IMR-90 (cell line): ENCODE measurements at regions not wholly inside any gene's neighbourhood (a gene's known extent, or its start where the extent isn't known, plus 50 kb on each side); places are given as distances from the start of the nearest gene placed in this dataset.

Experiments
- ATAC-seq: fragments of 200-7000 bp; cut with Tn5 transposase; 2 replicates; pipeline ENCODE4 v1.9.1; 2020; ENCODE audit warnings: low read depth, mild to moderate bottlenecking, moderate library complexity
- BruUV-seq: library from RNA; stranded (reverse); fragments of 400-500 nt; replicated peaks from 2 replicates; lab custom pipeline; 2021; lab: Mats Ljungman, UMichigan
- CTCF ChIA-PET: fragments of 300-600 bp; formaldehyde crosslinking; extraction: SDS; loops from one replicate; lab custom pipeline; 2021; ENCODE audit warnings: antibody characterized with exemption; lab: Yijun Ruan, JAX
- POLR2A ChIA-PET: fragments of 300-600 bp; sonication (Branson Sonifier 250); formaldehyde crosslinking; loops from one replicate; lab custom pipeline; 2022; ENCODE audit warnings: antibody characterized with exemption; ENCODE audit not compliant: unreplicated experiment; lab: Charles Lee
- DNase-seq: peaks from one replicate; pipeline ENCODE4 v3.0.0; 2013
- H2AFZ ChIP-seq: replicated peaks from 2 replicates; pipeline ENCODE3; 2013; ENCODE audit warnings: low read length, mild to moderate bottlenecking; ENCODE audit not compliant: poor library complexity
- H2AK5ac ChIP-seq: 2 replicates; pipeline ENCODE4 v1.6.1; 2013; ENCODE audit warnings: low read depth, low read length, inconsistent platforms
- H2AK9ac ChIP-seq: replicated peaks from 2 replicates; pipeline ENCODE3; 2013; ENCODE audit warnings: mild to moderate bottlenecking, low read depth, low read length, moderate library complexity; ENCODE audit not compliant: poor library complexity
- H2BK120ac ChIP-seq: 2 replicates; pipeline ENCODE4 v1.6.1; 2013; ENCODE audit warnings: low read depth, low read length, inconsistent platforms
- H2BK15ac ChIP-seq: 3 replicates; pipeline ENCODE4 v1.6.1; 2013; ENCODE audit warnings: low read depth, low read length, inconsistent platforms
- H2BK20ac ChIP-seq: 2 replicates; pipeline ENCODE4 v1.6.1; 2013; ENCODE audit warnings: low read depth, mild to moderate bottlenecking, inconsistent platforms, low read length, moderate library complexity
- H2BK5ac ChIP-seq: 2 replicates; pipeline ENCODE4 v1.6.1; 2013; ENCODE audit warnings: mild to moderate bottlenecking, low read depth, low read length, inconsistent platforms; ENCODE audit not compliant: poor library complexity, severe bottlenecking
- H3K14ac ChIP-seq: replicated peaks from 2 replicates; pipeline ENCODE4 v1.6.1; 2013; ENCODE audit warnings: low read depth, low read length, inconsistent platforms
- H3K18ac ChIP-seq: 2 replicates; pipeline ENCODE4 v1.6.1; 2013; ENCODE audit warnings: low read depth, low read length, control low read depth
- H3K23ac ChIP-seq: 2 replicates; pipeline ENCODE4 v1.6.1; 2013; ENCODE audit warnings: low read depth, low read length, inconsistent platforms
- H3K27ac ChIP-seq: 2 replicates; pipeline ENCODE4 v1.5.1; 2013; ENCODE audit warnings: mild to moderate bottlenecking, control low read depth, low read length; ENCODE audit not compliant: insufficient read depth
- H3K27me3 ChIP-seq: 2 replicates; pipeline ENCODE4 v1.6.1; 2013; ENCODE audit warnings: low read length; ENCODE audit not compliant: control insufficient read depth, insufficient read depth
- H3K36me3 ChIP-seq: 2 replicates; pipeline ENCODE4 v1.6.1; 2013; ENCODE audit warnings: low read length, mixed read lengths; ENCODE audit not compliant: control insufficient read depth, insufficient read depth
- H3K4ac ChIP-seq: 2 replicates; pipeline ENCODE4 v1.6.1; 2013; ENCODE audit warnings: low read depth, low read length, inconsistent platforms
- H3K4me1 ChIP-seq: 2 replicates; pipeline ENCODE4 v1.6.1; 2013; ENCODE audit warnings: low read length, mixed read lengths; ENCODE audit not compliant: control insufficient read depth, insufficient read depth
- H3K4me2 ChIP-seq: 2 replicates; pipeline ENCODE4 v1.6.1; 2013; ENCODE audit warnings: low read depth, mild to moderate bottlenecking, control low read depth, low read length, moderate library complexity
- H3K4me3 ChIP-seq: 2 replicates; pipeline ENCODE4 v1.5.1; 2013; ENCODE audit warnings: low read depth, mild to moderate bottlenecking, control low read depth, low read length, moderate library complexity; ENCODE audit not compliant: insufficient read depth
- H3K56ac ChIP-seq: 2 replicates; pipeline ENCODE4 v1.6.1; 2013; ENCODE audit warnings: low read length, inconsistent platforms; ENCODE audit not compliant: insufficient read depth; ENCODE audit errors: extremely low read depth
- H3K79me1 ChIP-seq, 2 experiments: 2 replicates each; pipeline ENCODE4 v1.6.1; 2013; ENCODE audit warnings: low read length in 2 of 2, inconsistent platforms in 1 of 2, low read depth in 1 of 2
- H3K9ac ChIP-seq: 2 replicates; pipeline ENCODE4 v1.6.1; 2013; ENCODE audit warnings: low read depth, low read length, control low read depth
- H3K9me1 ChIP-seq: 2 replicates; pipeline ENCODE4 v1.6.1; 2013; ENCODE audit warnings: low read length, inconsistent platforms; ENCODE audit not compliant: insufficient read depth
- H3K9me3 ChIP-seq: 2 replicates; pipeline ENCODE4 v1.6.1; 2013; ENCODE audit warnings: low read length; ENCODE audit not compliant: control insufficient read depth, insufficient read depth
- H4K20me1 ChIP-seq: 2 replicates; pipeline ENCODE4 v1.6.1; 2013; ENCODE audit warnings: low read length, inconsistent platforms; ENCODE audit not compliant: insufficient read depth
- H4K5ac ChIP-seq: 2 replicates; pipeline ENCODE4 v1.6.1; 2013; ENCODE audit warnings: mild to moderate bottlenecking, low read depth, low read length, control low read depth
- H4K8ac ChIP-seq, 2 experiments: 2 replicates each; pipeline ENCODE4 v1.6.1; 2013; ENCODE audit warnings: low read depth in 2 of 2, low read length in 2 of 2, control low read depth in 1 of 2, inconsistent platforms in 1 of 2
- H4K91ac ChIP-seq: 2 replicates; pipeline ENCODE4 v1.6.1; 2013; ENCODE audit warnings: low read depth, low read length, inconsistent platforms; ENCODE audit not compliant: insufficient read depth
- SMC3 ChIP-seq: fragments of 150-350 bp; IDR thresholded peaks from 2 replicates; pipeline ENCODE4 v1.6.1; 2016; ENCODE audit warnings: low read depth, mild to moderate bottlenecking, antibody characterized with exemption, low read length, moderate library complexity
- WGBS, 2 experiments: methylation state at CpG; one replicate each; pipeline versions ENCODE4 v1.1.5 to v1.1.7; 2013; ENCODE audit warnings: missing lambda C conversion rate in 2 of 2; ENCODE audit not compliant: insufficient read length in 1 of 2; ENCODE audit errors: extremely low coverage in 2 of 2; 5-methylcytosine and 5-hydroxymethylcytosine counted together
- dilution Hi-C: fragments of 300-500 bp; cut with HindIII; formaldehyde crosslinking; loops from one replicate; pipeline ENCODE4 v1.14.3; 2018; ENCODE audit warnings: low sequenced_read_pairs; ENCODE audit not compliant: unreplicated experiment
- in situ Hi-C: fragments of 300-500 bp; cut with MboI; formaldehyde crosslinking; loops from 3 replicates; pipeline ENCODE4 v1.14.3; 2019; ENCODE audit warnings: low sequenced_read_pairs, inconsistent platforms, mixed read lengths
- intact Hi-C: fragments of 100-400 bp; cut with micrococcal nuclease; formaldehyde crosslinking; loops from 2 replicates; pipeline ENCODE4 v1.10.0; 2022

GRCh38 chrX:113275804-113276203, 435.2 kb upstream of the AMOT start:
- ChIA-PET POLR2A (no interaction called here), CTCF (no interaction called here)
- no peak overlapping the region for H2BK120ac ChIP-seq
- no peaks in the 10 kb centered on the region for H3K79me1 ChIP-seq
- DNase-seq (no peak), ATAC-seq (no peak)
- H3K9me3 ChIP-seq = no peaks in the 10 kb centered on the region
- no peak overlapping the region for H3K4ac ChIP-seq
- no peak overlapping the region for H4K5ac ChIP-seq
- H3K4me3 ChIP-seq = no peak overlapping the region
- H3K27ac ChIP-seq = no peak overlapping the region
- H2AK5ac ChIP-seq = no peak overlapping the region
- H3K27me3 ChIP-seq = no peaks in the 10 kb centered on the region; the same call in 1 of the 2 replicates
- no peak overlapping the region for H3K9ac ChIP-seq
- H2BK15ac ChIP-seq = no peak overlapping the region
- H2AK9ac ChIP-seq = no peak overlapping the region
- H3K14ac ChIP-seq = no peak overlapping the region
- no peak overlapping the region for H2BK20ac ChIP-seq
- no peaks in the 10 kb centered on the region for H3K4me1 ChIP-seq
- H4K20me1 ChIP-seq = no peaks in the 10 kb centered on the region
- dilution Hi-C loops = no loop called here
- WGBS, 2 experiments = 40% methylated on average over 1 of the region's 2 CpGs; no CpG with 5 or more reads in 1 of the 2 experiments
- H4K91ac ChIP-seq = no peak overlapping the region
- no peak overlapping the region for H3K56ac ChIP-seq
- H3K18ac ChIP-seq = no peak overlapping the region
- H3K23ac ChIP-seq = no peak overlapping the region
- in situ Hi-C loops = no loop called here
- H4K8ac ChIP-seq = no peak overlapping the region
- intact Hi-C loops = no loop called here
- no TSS peak for BruUV-seq
- no peaks in the 10 kb centered on the region for H3K36me3 ChIP-seq
- H2BK5ac ChIP-seq = no peak overlapping the region
- no peak for TF ChIP-seq SMC3
- no peaks in the 10 kb centered on the region for H3K9me1 ChIP-seq
- H2AFZ ChIP-seq = no peak overlapping the region
- no peak overlapping the region for H3K4me2 ChIP-seq
